NCI-H1436 treated with DMSO at 0.1 percent for 48 hours (cell line): ENCODE measurements at regions not wholly inside any gene's neighbourhood (a gene's known extent, or its start where the extent isn't known, plus 50 kb on each side); places are given as distances from the start of the nearest gene placed in this dataset.
"Not testable (repeated sequence)": the region's sequence is repeated elsewhere in the genome, so short reads cannot be mapped to it uniquely, and the experiment has no call there.

Experiments used
- DNase-seq: peaks from one replicate; lab custom pipeline; 2025; lab: John Stamatoyannopoulos, UW

GRCh38 chr4:43619219-43619618, 726.7 kb downstream of the GRXCR1 start:
- DNase-seq: no peak

DNA sequence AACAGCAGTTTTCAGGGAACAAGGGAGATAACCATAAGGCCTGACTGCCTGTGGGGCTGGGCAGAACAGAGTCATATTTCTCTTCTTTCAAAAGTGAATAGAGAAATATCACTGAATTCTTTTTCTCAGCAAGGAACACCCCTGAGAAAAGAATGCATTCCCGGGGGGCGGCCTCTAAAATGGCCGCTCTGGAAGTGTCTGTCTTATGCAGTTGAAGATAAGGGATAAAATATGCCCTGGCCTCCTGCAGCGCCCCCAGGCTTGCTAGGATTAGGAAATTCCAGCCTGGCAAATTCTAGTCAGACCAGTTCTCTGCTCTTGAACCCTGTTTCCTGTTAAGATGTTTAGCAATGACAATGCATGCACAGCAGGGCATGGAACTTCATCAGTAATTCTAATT, 745.4 kb downstream of the GRXCR1 start:
- not testable (repeated sequence) for DNase-seq

GRCh38 chr4:43651991-43652390, 759.5 kb downstream of the GRXCR1 start:
- no peak for DNase-seq

DNA sequence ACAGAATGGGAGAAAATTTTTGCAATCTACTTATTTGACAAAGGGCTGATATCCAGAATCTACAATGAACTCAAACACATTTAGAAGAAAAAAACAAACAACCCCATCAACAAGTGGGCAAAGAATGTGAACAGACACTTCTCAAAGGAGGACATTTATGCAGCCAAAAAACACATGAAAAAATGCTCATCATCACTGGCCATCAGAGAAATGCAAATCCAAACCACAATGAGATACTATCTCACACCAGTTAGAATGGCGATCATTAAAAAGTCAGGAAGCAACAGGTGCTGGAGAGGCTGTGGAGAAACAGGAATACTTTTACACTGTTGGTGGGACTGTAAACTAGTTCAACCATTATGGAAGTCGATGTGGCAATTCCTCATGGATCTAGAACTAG, 767.0 kb downstream of the GRXCR1 start:
- not testable (repeated sequence) for DNase-seq

DNA sequence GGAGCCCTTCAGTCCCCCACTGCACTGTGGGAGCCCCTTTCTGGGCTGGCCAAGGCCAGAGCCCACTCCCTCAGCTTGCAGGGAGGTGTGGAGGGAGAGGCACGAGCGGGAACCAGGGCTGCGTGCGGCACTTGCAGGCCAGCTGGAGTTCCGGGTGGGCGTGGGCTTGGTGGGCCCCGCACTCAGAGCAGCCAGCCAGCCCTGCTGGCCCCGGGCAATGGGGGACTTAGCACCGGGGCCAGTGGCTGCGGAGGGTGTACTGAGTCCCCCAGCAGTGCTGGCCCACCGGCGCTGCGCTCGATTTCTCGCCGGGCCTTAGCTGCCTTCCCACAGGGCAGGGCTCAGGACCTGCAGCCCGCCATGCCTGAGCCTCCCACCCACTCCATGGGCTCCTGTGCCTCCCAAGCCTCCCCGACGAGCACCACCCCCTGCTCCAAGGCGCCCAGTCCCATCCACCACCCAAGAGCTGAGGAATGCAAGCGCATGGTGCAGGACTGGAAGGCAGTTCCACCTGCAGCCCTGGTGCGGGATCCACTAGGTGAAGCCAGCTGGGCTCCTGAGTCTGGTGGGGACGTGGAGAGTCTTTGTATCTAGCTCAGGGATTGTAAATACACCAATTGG, 776.2 kb downstream of the KCTD8 start:
- not testable (repeated sequence) for DNase-seq

- DNase-seq: no peak
These were observed 768.2 kb downstream of the KCTD8 start for GRCh38 chr4:43680421-43680820.

GRCh38 chr4:43682551-43682950, 766.1 kb downstream of the KCTD8 start:
- no peak for DNase-seq

- DNase-seq: no peak
These were observed 758.5 kb downstream of the KCTD8 start for GRCh38 chr4:43690116-43690515.

DNA sequence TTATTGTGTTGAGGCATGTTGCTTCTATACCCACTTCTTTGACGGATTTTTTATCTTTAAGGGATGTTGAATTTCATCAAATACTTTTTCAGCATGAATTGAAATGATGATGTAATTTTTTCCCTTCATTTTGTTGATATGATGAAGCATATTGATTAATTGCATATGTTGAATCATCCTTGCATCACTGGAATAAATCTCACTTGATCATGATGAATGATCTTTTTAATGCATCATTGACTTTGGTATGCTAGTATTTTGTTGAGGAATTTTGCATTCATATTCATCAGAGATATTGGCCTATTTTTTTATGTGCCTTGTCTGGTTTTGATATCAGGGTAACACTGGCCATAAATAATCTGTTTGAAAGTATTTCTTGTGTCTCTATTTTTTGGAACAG, 754.7 kb downstream of the KCTD8 start:
- DNase-seq: no peak

DNA sequence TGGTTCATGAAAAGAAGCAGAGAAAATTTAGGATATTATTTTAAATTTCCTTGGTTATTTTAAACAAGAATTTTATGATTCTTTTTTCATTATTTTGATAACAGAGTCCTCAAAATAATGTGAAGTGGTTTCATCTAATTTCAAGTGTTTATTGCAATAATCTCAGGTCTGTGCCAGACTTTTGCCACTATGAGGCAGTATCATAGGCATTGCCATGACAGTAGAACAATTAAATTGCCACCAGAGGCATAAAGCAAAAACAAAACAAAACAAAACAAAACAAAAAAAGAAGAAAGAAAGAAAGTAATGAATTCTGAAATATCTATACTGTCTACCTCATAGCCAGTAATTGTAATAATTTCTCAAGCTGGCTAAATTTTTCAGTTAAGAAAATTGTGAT, 739.2 kb downstream of the KCTD8 start:
- no peak for DNase-seq

DNA sequence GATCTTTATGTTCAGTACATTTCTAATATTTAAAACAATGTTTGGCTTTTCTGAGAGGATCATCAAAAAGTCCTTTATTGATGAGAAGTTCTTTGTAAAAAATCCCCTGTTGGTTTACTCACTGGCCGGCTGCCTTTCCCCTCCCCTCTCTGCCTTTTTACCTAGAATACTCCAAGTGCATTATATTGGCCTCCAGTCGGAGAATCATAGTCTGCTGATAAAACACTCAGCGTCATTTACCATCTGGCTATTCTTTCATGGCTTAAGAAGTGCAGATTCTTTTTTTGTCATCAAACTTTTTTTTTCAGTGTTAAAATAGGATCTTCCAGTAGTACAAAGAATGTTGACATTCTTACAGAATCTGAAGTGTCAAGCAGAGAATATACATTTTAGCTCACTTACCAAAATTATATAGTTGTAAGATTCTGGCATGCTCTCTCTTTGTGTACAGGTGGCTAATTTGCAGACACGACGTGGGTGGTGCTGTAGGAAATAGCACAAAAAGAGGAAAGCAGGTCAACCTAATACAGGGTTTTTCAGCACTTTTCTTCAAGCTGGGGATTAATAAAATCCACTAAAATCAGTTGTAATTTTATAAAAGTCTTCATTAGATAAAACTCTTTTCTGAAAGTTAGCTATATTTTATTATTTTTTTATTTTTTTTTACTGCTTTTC, 731.8 kb downstream of the KCTD8 start:
- no peak for DNase-seq

DNA sequence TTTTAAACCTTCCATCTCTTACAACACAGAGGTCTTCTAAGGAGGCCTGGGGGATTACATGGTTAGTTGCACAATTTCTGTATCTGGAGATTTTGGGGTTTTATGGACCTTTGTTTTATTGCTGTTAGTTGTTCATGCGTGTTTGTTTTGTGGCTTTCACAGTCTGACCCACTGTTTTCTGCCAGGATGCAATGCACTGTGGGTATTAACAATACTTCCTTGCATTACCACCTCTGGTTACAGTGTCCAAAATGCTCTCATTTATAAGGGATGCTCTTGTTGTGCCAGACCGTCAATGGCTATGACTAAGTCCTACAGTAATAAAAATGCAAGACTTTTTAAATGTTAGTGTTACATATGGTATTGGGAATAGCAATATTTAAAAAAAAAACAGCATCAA, 730.2 kb downstream of the KCTD8 start:
- no peak for DNase-seq

- no peak for DNase-seq
These were observed 715.7 kb downstream of the KCTD8 start for GRCh38 chr4:43732829-43733426.

GRCh38 chr4:43742083-43742482, 706.5 kb downstream of the KCTD8 start:
- no peak for DNase-seq

DNA sequence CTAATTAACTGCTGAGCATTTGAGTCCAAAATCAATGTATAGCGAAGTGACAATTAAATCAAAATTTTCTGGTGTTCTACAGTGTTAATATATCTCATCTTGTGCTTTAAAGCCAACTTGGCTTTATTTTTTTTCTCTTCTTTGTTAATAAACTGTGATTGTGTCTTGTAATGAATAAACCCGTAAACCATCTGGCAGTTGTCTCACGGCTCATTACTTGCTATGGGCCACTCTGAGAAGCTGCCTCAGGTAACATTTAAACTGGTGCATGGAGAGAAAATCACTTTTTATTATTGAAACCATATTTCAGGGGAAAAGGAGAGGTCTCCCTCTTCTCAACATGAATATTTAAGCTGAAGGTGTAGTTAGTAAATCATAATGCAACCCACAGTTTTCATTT, 694.0 kb downstream of the KCTD8 start:
- no peak for DNase-seq

- no peak for DNase-seq
These were observed 691.5 kb downstream of the KCTD8 start for GRCh38 chr4:43757147-43757546.

- DNase-seq: no peak
These were observed 689.8 kb downstream of the KCTD8 start for GRCh38 chr4:43758836-43759235.

DNA sequence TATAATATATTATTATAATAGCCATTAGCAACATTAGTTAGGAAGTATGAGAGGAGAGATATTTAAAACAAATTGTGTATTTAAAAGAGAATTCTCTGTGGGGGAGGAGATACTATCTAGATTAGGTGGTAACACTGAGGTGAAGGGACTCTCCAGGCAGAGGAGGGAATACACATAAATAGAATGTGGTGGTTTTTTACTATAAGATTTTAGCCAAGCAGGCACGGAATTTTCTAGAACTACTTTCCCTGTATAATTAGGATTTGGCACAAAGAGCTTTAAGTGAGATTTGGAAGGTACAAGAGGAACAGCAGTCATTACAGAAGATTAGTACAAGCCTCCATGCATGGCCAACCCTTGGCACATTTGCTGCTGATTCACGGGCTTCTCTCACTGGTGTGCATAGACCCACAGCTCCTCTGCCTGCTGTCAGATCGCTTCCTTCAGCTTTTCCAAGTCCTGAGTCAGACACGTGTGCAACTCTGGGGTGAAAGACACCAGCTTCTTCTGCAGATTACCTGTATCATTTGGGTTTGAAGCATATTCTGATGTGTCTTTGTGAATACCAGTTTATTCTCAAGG, 685.5 kb downstream of the KCTD8 start:
- DNase-seq: no peak

DNA sequence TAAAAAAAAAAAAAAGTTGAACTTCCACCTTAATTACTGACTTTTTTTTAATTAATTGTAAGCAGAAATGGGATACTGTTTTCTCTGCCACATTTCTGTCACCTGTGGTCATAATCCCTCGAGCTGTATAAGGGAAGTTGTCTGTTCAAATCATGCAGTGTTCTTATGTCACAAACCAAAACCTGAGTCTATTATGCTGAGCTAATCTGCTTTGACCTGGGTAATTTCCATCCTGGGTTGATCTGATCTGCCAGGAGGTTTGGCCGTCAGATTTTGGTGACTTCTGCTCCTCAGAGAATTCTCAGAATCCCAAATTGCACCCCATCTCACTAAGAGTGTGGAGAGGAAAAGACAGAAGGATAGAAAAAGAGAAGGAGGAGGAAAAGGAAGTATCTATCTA, 683.1 kb downstream of the KCTD8 start:
- DNase-seq: no peak

GRCh38 chr4:43766648-43767047, 682.0 kb downstream of the KCTD8 start:
- DNase-seq: no peak

DNA sequence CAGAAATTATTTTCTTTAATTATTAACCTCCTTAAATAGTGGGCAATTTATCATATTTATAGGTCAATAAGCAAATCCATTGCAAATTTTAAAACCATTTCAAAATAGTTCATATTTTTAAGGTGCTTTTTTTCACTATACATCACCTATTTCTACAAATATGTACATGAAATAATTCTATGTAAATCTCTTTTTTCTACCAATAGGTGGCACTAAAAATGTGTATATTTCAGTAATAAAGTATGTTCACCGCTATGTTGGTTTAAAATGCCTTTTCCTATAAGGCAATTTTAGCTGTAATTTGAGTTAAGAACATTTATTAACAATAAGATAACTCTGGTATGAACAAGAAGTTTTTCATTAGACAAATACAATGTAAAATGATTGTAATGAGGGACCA, 672.2 kb downstream of the KCTD8 start:
- no peak for DNase-seq

- no peak for DNase-seq
These were observed 670.3 kb downstream of the KCTD8 start for GRCh38 chr4:43778187-43778915.

DNA sequence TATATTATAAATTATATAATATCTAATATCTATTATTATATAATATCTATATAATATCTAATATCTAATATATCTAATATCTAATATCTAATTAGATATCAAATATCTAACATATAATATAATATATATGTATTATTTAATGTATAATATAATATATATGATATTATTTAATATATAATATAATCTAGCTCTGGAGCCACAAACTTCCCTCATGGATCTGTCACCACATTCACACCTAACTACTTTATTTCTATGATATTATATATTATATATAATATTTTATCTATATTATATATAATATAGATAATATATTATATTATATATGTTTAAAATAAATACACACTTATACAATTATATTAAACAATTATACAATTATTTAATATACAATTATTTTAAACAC, 667.5 kb downstream of the KCTD8 start:
- no peak for DNase-seq
